SU-DHL-6 (cell line): ENCODE measurements at regions not wholly inside any gene's neighbourhood (a gene's known extent, or its start where the extent isn't known, plus 50 kb on each side); places are given as distances from the start of the nearest gene placed in this dataset.

Source experiments
- H2AFZ ChIP-seq: fragments of 200-600 bp; sonication (generic); 2 replicates; pipeline ENCODE4 v1.6.1; 2014; ENCODE audit warnings: low read depth, mild to moderate bottlenecking, moderate library complexity, mixed read lengths, antibody characterized with exemption, low read length; ENCODE audit not compliant: severe bottlenecking
- H3F3A ChIP-seq: fragments of 200-600 bp; shearing (Covaris generic); 2 replicates; pipeline ENCODE4 v1.6.0; 2016; ENCODE audit warnings: antibody characterized with exemption, mild to moderate bottlenecking; ENCODE audit not compliant: insufficient read depth
- H3K27ac ChIP-seq: fragments of 200-600 bp; sonication (generic); 2 replicates; pipeline ENCODE4 v1.5.1; 2016; ENCODE audit warnings: low read depth, mild to moderate bottlenecking, low read length, moderate library complexity, mixed read lengths
- H3K27me3 ChIP-seq: fragments of 200-600 bp; sonication (generic), shearing (Covaris generic); 2 replicates; pipeline ENCODE4 v1.6.0; 2014; ENCODE audit warnings: mild to moderate bottlenecking, low read length
- H3K36me3 ChIP-seq: fragments of 200-600 bp; sonication (generic); 2 replicates; pipeline ENCODE4 v1.6.1; 2014; ENCODE audit warnings: mild to moderate bottlenecking, low read length, mixed read lengths
- H3K4me2 ChIP-seq: fragments of 300-600, 200-600 bp; shearing (Covaris generic), sonication (generic); 2 replicates; pipeline ENCODE4 v1.6.0; 2014; ENCODE audit warnings: low read length, low read depth, mild to moderate bottlenecking; ENCODE audit not compliant: poor library complexity, severe bottlenecking
- H3K4me3 ChIP-seq: fragments of 200-600 bp; sonication (generic); 2 replicates; pipeline ENCODE4 v1.5.1; 2014; ENCODE audit warnings: antibody characterized with exemption, low read length, mild to moderate bottlenecking, mixed read lengths; ENCODE audit not compliant: insufficient read depth, poor library complexity, severe bottlenecking
- H3K79me2 ChIP-seq: fragments of 200-600 bp; sonication (generic); 2 replicates; pipeline ENCODE4 v1.6.1; 2014; ENCODE audit warnings: mild to moderate bottlenecking, low read length, moderate library complexity; ENCODE audit not compliant: insufficient read depth
- H3K9ac ChIP-seq: fragments of 200-600 bp; sonication (generic); 2 replicates; pipeline ENCODE4 v1.7.0; 2014; ENCODE audit warnings: mild to moderate bottlenecking, low read length
- H3K9me2 ChIP-seq: fragments of 200-600 bp; sonication (generic); replicated peaks from 2 replicates; pipeline ENCODE4 v1.6.1; 2014; ENCODE audit warnings: low read length; ENCODE audit not compliant: insufficient read depth
- H3K9me3 ChIP-seq: fragments of 200-600 bp; sonication (generic); 2 replicates; pipeline ENCODE4 v1.6.1; 2014; ENCODE audit warnings: low read length, mixed read lengths; ENCODE audit not compliant: insufficient read depth
- H4K20me1 ChIP-seq: fragments of 200-600 bp; sonication (generic); 2 replicates; pipeline ENCODE4 v1.6.1; 2014; ENCODE audit warnings: low read depth, mild to moderate bottlenecking, antibody characterized with exemption, low read length, moderate library complexity, mixed read lengths
- CTCF ChIP-seq: fragments of 200-600 bp; sonication (generic); IDR thresholded peaks from one replicate; pipeline ENCODE4 v1.5.1; 2017; ENCODE audit warnings: antibody characterized with exemption, mild to moderate bottlenecking, low read length, moderate library complexity; ENCODE audit not compliant: insufficient read depth, poor library complexity, severe bottlenecking
- EZH2phosphoT487 ChIP-seq: fragments of 200-600 bp; sonication (generic), shearing (Covaris generic); conservative IDR thresholded peaks from 2 replicates; pipeline ENCODE4 v1.6.1; 2018; ENCODE audit warnings: mild to moderate bottlenecking, antibody characterized with exemption, low read length, moderate library complexity, mixed read lengths

GRCh38 chr6:120564779-120565178 is 769.5 kb downstream of the TBC1D32 start:
- no peak overlapping the region for H3K4me3 ChIP-seq
- no peaks in the 10 kb centered on the region for H3K79me2 ChIP-seq
- no peak overlapping the region for H3K9ac ChIP-seq
- no peak overlapping the region for H3K4me2 ChIP-seq
- no peaks in the 10 kb centered on the region for H3K9me2 ChIP-seq
- no peak overlapping the region for H3K27ac ChIP-seq
- no peak overlapping the region for H2AFZ ChIP-seq
- no peaks in the 10 kb centered on the region for H3K36me3 ChIP-seq
- no peaks in the 10 kb centered on the region for H3K9me3 ChIP-seq
- no peak for TF ChIP-seq EZH2phosphoT487
- TF ChIP-seq CTCF = no peak
- H3K27me3 ChIP-seq = no peaks in the 10 kb centered on the region
- H4K20me1 ChIP-seq = no peaks in the 10 kb centered on the region
- no peaks in the 10 kb centered on the region for H3F3A ChIP-seq

DNA sequence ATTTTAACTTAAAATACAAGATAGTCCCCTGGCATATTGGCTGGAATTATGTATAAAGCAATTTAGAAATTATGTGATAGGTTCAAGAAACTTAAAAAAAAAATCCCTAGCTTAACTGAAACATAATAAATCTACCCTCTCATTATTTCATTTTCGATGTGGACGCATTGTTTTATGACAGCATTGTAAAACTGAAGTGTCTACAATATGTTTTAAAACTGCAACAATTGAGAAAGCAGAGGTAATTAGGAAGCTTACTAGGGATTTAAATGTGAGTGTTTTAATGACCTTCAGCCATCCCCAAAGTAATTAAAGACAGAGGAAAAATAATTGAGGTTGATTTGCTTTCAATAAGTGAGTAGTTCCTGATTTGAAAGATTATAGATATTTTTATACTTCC is 776.0 kb downstream of the TBC1D32 start:
- Histone ChIP-seq H3K4me2 (no peak overlapping the region), H3K9ac (no peak overlapping the region), H3K27me3 (no peaks in the 10 kb centered on the region), H3K9me3 (no peaks in the 10 kb centered on the region), H3K79me2 (no peaks in the 10 kb centered on the region), H3K36me3 (no peaks in the 10 kb centered on the region), H3K4me3 (no peak overlapping the region), H3K27ac (no peak overlapping the region), H4K20me1 (no peaks in the 10 kb centered on the region), H3K9me2 (no peaks in the 10 kb centered on the region), H3F3A (no peaks in the 10 kb centered on the region), H2AFZ (no peak overlapping the region)
- TF ChIP-seq EZH2phosphoT487 (no peak), CTCF (no peak)

DNA sequence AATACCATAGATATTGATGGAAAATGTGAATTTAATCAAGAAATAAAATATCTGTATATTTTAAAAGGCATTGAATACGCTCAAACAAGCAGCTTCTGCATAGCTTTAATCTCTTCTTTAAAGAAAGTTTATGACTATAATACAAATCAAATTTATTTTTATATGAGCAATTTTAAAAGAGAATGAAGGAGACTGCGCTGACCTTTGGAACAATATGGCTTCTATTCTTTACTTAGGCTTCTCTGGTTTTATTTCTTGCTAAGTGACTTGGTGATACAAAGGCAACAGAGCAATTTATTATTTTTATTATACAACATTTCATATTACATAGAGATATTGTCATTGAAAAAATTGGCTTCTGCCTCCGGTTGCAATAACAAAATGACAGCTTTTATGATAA is 776.7 kb downstream of the TBC1D32 start:
- H3F3A ChIP-seq = no peaks in the 10 kb centered on the region
- no peak overlapping the region for H3K4me2 ChIP-seq
- H3K79me2 ChIP-seq = no peaks in the 10 kb centered on the region
- no peaks in the 10 kb centered on the region for H3K36me3 ChIP-seq
- no peaks in the 10 kb centered on the region for H3K9me3 ChIP-seq
- no peaks in the 10 kb centered on the region for H3K27me3 ChIP-seq
- H3K4me3 ChIP-seq = no peak overlapping the region
- H3K27ac ChIP-seq = no peak overlapping the region
- H4K20me1 ChIP-seq = no peaks in the 10 kb centered on the region
- TF ChIP-seq CTCF (no peak), EZH2phosphoT487 (no peak)
- H2AFZ ChIP-seq = no peak overlapping the region
- no peaks in the 10 kb centered on the region for H3K9me2 ChIP-seq
- H3K9ac ChIP-seq = no peak overlapping the region

DNA sequence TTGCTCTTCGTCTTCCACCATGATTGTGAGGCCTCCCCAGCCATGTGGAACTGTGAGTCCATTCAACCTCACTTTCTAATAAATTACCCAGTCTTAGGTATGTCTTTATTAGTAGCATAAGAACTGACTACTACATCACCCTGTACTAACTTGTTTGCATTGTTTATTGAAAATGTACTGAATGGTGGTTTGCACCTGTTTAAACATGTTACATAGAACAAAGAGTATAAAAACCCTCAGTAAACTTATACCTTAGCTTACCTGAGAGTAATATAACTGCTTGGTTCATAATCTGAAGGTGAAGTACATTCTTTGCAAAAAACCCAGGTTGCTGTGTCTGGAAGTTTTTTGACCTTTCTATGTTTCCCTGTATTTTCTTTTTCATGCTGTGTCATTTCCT is 777.8 kb downstream of the TBC1D32 start:
- TF ChIP-seq EZH2phosphoT487 = no peak
- TF ChIP-seq CTCF = no peak
- Histone ChIP-seq H2AFZ (no peak overlapping the region), H3K9me3 (no peaks in the 10 kb centered on the region), H3K79me2 (no peaks in the 10 kb centered on the region), H3K4me3 (no peak overlapping the region), H3K4me2 (no peak overlapping the region), H3K36me3 (no peaks in the 10 kb centered on the region), H3F3A (no peaks in the 10 kb centered on the region), H3K9me2 (no peaks in the 10 kb centered on the region), H3K27me3 (no peaks in the 10 kb centered on the region), H3K9ac (no peak overlapping the region), H3K27ac (no peak overlapping the region), H4K20me1 (no peaks in the 10 kb centered on the region)
